Fibroblast of lung (primary cell): ENCODE measurements at regions not wholly inside any gene's neighbourhood (a gene's known extent, or its start where the extent isn't known, plus 50 kb on each side); places are given as distances from the start of the nearest gene placed in this dataset.

ENCODE experiments used
- DNase-seq, 2 donors: peaks; one replicate each; pipeline versions ENCODE4 v3.0.0 to v3.0.0-alpha.2; 2010; ENCODE audit warnings: low read depth in 2 of 2
- H2AFZ ChIP-seq: 2 replicates; pipeline ENCODE4 v1.5.1; 2012; ENCODE audit warnings: low read length, control low read depth, inconsistent platforms
- H3K27ac ChIP-seq: 2 replicates; pipeline ENCODE4 v1.5.1; 2011; ENCODE audit warnings: low read length, control low read depth; ENCODE audit not compliant: insufficient read depth
- H3K27me3 ChIP-seq: 2 replicates; pipeline ENCODE4 v1.5.1; 2011; ENCODE audit warnings: mild to moderate bottlenecking, low read length; ENCODE audit not compliant: control insufficient read depth, insufficient read depth
- H3K36me3 ChIP-seq: 2 replicates; pipeline ENCODE4 v1.5.1; 2011; ENCODE audit warnings: low read length; ENCODE audit not compliant: control insufficient read depth, insufficient read depth
- H3K4me1 ChIP-seq: 2 replicates; pipeline ENCODE4 v1.5.1; 2011; ENCODE audit warnings: low read length; ENCODE audit not compliant: control insufficient read depth, insufficient read depth; ENCODE audit errors: extremely low read depth
- H3K4me2 ChIP-seq: 2 replicates; pipeline ENCODE4 v1.5.1; 2011; ENCODE audit warnings: low read length, control low read depth; ENCODE audit not compliant: insufficient read depth; ENCODE audit errors: extremely low read depth
- H3K4me3 ChIP-seq, 4 experiments: fragments of 200-600 bp in 1 of 4; sonication (generic) in 1 of 4; replicated peaks in 1 of 4; 2 replicates each; pipeline ENCODE4 v1.5.1; 2011 to 2016; ENCODE audit warnings: low read length in 4 of 4, low read depth in 3 of 4, mild to moderate bottlenecking in 3 of 4, control low read depth in 2 of 4, inconsistent platforms in 1 of 4, mixed read lengths in 1 of 4; ENCODE audit not compliant: insufficient read depth in 1 of 4; ENCODE audit errors: control extremely low read depth in 1 of 4
- H3K79me2 ChIP-seq: 2 replicates; pipeline ENCODE4 v1.5.1; 2012; ENCODE audit warnings: mild to moderate bottlenecking, low read length, inconsistent platforms; ENCODE audit not compliant: control insufficient read depth, insufficient read depth
- H3K9ac ChIP-seq: 2 replicates; pipeline ENCODE4 v1.5.1; 2011; ENCODE audit warnings: mild to moderate bottlenecking, low read length, control low read depth; ENCODE audit not compliant: insufficient read depth
- H3K9me3 ChIP-seq: 2 replicates; pipeline ENCODE4 v1.5.1; 2012; ENCODE audit warnings: low read depth, low read length; ENCODE audit not compliant: control insufficient read depth, insufficient read depth
- H4K20me1 ChIP-seq: 2 replicates; pipeline ENCODE4 v1.5.1; 2011; ENCODE audit warnings: low read length; ENCODE audit not compliant: control insufficient read depth, insufficient read depth; ENCODE audit errors: extremely low read depth
- EZH2 ChIP-seq: IDR thresholded peaks from 2 replicates; pipeline ENCODE4 v1.5.1; 2012; ENCODE audit warnings: low read length, control low read depth, mild to moderate bottlenecking; ENCODE audit errors: missing control alignments
- TF ChIP-seq, protein P1 (sequence below), 2 donors: IDR thresholded peaks in 1 of 2; conservative IDR thresholded peaks in 1 of 2; 1 replicate in 1 of 2; 2 replicates in 1 of 2; pipeline ENCODE4 v1.5.1; 2011 to 2012; ENCODE audit warnings: low read length in 2 of 2, control low read depth in 1 of 2, inconsistent platforms in 1 of 2, low read depth in 1 of 2, mild to moderate bottlenecking in 1 of 2

GRCh38 chr12:91841822-91842221 is 303.8 kb downstream of the BTG1 start:
- TF ChIP-seq EZH2: no peak
- TF ChIP-seq, protein P1, sequence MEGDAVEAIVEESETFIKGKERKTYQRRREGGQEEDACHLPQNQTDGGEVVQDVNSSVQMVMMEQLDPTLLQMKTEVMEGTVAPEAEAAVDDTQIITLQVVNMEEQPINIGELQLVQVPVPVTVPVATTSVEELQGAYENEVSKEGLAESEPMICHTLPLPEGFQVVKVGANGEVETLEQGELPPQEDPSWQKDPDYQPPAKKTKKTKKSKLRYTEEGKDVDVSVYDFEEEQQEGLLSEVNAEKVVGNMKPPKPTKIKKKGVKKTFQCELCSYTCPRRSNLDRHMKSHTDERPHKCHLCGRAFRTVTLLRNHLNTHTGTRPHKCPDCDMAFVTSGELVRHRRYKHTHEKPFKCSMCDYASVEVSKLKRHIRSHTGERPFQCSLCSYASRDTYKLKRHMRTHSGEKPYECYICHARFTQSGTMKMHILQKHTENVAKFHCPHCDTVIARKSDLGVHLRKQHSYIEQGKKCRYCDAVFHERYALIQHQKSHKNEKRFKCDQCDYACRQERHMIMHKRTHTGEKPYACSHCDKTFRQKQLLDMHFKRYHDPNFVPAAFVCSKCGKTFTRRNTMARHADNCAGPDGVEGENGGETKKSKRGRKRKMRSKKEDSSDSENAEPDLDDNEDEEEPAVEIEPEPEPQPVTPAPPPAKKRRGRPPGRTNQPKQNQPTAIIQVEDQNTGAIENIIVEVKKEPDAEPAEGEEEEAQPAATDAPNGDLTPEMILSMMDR (conservative IDR thresholded peaks at IDR 0.05 in 1 of 2, IDR thresholded peaks at IDR 0.05 in 1 of 2; ENCODE audit: low read depth in 1 of 2, low read length in 2 of 2): no peak
- no peak for DNase-seq
- Histone ChIP-seq H3K9ac (no peak overlapping the region), H3K9me3 (no peaks in the 10 kb centered on the region), H3K27me3 (no peaks in the 10 kb centered on the region), H3K36me3 (no peaks in the 10 kb centered on the region), H4K20me1 (no peaks in the 10 kb centered on the region), H3K79me2 (no peaks in the 10 kb centered on the region), H3K4me1 (no peaks in the 10 kb centered on the region), H2AFZ (no peak overlapping the region), H3K4me3 (no peak overlapping the region), H3K27ac (no peak overlapping the region), H3K4me2 (no peak overlapping the region)

DNA sequence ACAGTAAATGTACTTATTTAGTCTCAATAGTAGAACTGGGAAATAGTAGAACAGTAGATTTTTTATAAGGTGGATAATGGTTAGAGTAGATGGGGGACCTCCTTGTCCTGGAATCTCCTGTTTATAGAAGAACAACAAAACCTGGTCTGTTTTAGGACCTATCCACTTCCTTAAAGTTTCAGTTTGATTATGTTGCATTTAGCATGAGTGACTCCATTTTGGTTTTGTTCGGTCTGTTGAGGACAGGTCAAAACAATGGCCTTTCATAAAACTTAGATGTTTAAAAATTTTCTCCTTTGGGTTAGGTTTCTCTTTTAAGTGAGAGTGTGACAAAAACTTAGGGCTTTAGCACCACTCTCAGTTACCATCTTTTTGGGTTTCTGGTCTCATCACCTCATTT is 308.9 kb downstream of the BTG1 start:
- no peak for DNase-seq
- Histone ChIP-seq H3K79me2 (no peaks in the 10 kb centered on the region), H3K27ac (no peak overlapping the region), H2AFZ (no peak overlapping the region), H3K27me3 (no peaks in the 10 kb centered on the region), H3K4me3 (no peak overlapping the region), H3K36me3 (no peaks in the 10 kb centered on the region), H3K4me2 (no peak overlapping the region), H3K9ac (no peak overlapping the region), H4K20me1 (no peaks in the 10 kb centered on the region), H3K4me1 (no peaks in the 10 kb centered on the region), H3K9me3 (no peaks in the 10 kb centered on the region)
- TF ChIP-seq, protein P1 (conservative IDR thresholded peaks at IDR 0.05 in 1 of 2, IDR thresholded peaks at IDR 0.05 in 1 of 2; ENCODE audit: low read depth in 1 of 2, low read length in 2 of 2): no peak
- no peak for TF ChIP-seq EZH2

GRCh38 chr12:91836264-91836663 is 309.4 kb downstream of the BTG1 start:
- Histone ChIP-seq H3K36me3 (no peaks in the 10 kb centered on the region), H3K4me2 (no peak overlapping the region), H3K9me3 (no peaks in the 10 kb centered on the region), H3K27ac (no peak overlapping the region), H3K4me1 (no peaks in the 10 kb centered on the region), H4K20me1 (no peaks in the 10 kb centered on the region), H3K4me3 (no peak overlapping the region), H2AFZ (no peak overlapping the region), H3K27me3 (no peaks in the 10 kb centered on the region), H3K79me2 (no peaks in the 10 kb centered on the region), H3K9ac (no peak overlapping the region)
- DNase-seq: no peak
- no peak for TF ChIP-seq EZH2
- TF ChIP-seq, protein P1 (conservative IDR thresholded peaks at IDR 0.05 in 1 of 2, IDR thresholded peaks at IDR 0.05 in 1 of 2; ENCODE audit: low read depth in 1 of 2, low read length in 2 of 2): no peak
